GM21529 (cell line): ENCODE measurements at regions not wholly inside any gene's neighbourhood (a gene's known extent, or its start where the extent isn't known, plus 50 kb on each side); places are given as distances from the start of the nearest gene placed in this dataset.

Source experiments
- ATAC-seq: cut with Tn5 transposase; IDR thresholded peaks from one replicate; pipeline ENCODE4 v1.9.1; 2021; ENCODE audit not compliant: unreplicated experiment

- no peak for ATAC-seq
These were observed 292.7 kb downstream of the RNF144A start for GRCh38 chr2:7209757-7210555.

GRCh38 chr2:7210712-7211111, 293.5 kb downstream of the RNF144A start:
- ATAC-seq, result no peak

- ATAC-seq, result no peak
These were observed 308.6 kb downstream of the RNF144A start for GRCh38 chr2:7225848-7226247.

GRCh38 chr2:7226501-7226900, 309.3 kb downstream of the RNF144A start:
- ATAC-seq, result no peak

GRCh38 chr2:7233126-7233525, 315.9 kb downstream of the RNF144A start:
- ATAC-seq, result no peak

- no peak for ATAC-seq
These were observed 320.3 kb downstream of the RNF144A start for GRCh38 chr2:7237466-7237865.

GRCh38 chr2:7239078-7239477, 321.9 kb downstream of the RNF144A start:
- ATAC-seq, result no peak

GRCh38 chr2:7241041-7241745, 324.0 kb downstream of the RNF144A start:
- ATAC-seq, result no peak

- no peak for ATAC-seq
These were observed 325.1 kb downstream of the RNF144A start for GRCh38 chr2:7242189-7242867.

GRCh38 chr2:7243276-7243675, 326.1 kb downstream of the RNF144A start:
- no peak for ATAC-seq

- no peak for ATAC-seq
These were observed 339.2 kb downstream of the RNF144A start for GRCh38 chr2:7256377-7256776.

GRCh38 chr2:7262727-7263126, 345.5 kb downstream of the RNF144A start:
- no peak for ATAC-seq

- no peak for ATAC-seq
These were observed 347.6 kb downstream of the RNF144A start for GRCh38 chr2:7264791-7265190.

GRCh38 chr2:7265286-7265685, 348.1 kb downstream of the RNF144A start:
- no peak for ATAC-seq

- ATAC-seq, result no peak
These were observed 352.0 kb downstream of the RNF144A start for GRCh38 chr2:7269106-7269643.

- ATAC-seq, result no peak
These were observed 352.8 kb downstream of the RNF144A start for GRCh38 chr2:7270011-7270431.

GRCh38 chr2:7272210-7272609, 355.0 kb downstream of the RNF144A start:
- ATAC-seq, result no peak

GRCh38 chr2:7278984-7279383, 361.8 kb downstream of the RNF144A start:
- ATAC-seq, result no peak

- ATAC-seq, result no peak
These were observed 362.3 kb downstream of the RNF144A start for GRCh38 chr2:7279421-7279949.

GRCh38 chr2:7280790-7281189, 363.6 kb downstream of the RNF144A start:
- no peak for ATAC-seq
